Heart left ventricle (tissue), 16 donors: ENCODE measurements at regions not wholly inside any gene's neighbourhood (a gene's known extent, or its start where the extent isn't known, plus 50 kb on each side); places are given as distances from the start of the nearest gene placed in this dataset.

Experiments
- ATAC-seq, 4 donors: fragments of 200-7000 bp; cut with Tn5 transposase; one replicate each; pipeline ENCODE4 v1.9.1; 2020 to 2022; ENCODE audit warnings: moderate library complexity in 4 of 4, mild to moderate bottlenecking in 3 of 4, moderate number of reproducible peaks in 1 of 4
- DNase-seq, 5 donors: peaks; one replicate each; pipeline ENCODE4 v3.0.0-alpha.2; 2020
- H3K27ac ChIP-seq, 12 donors: fragments of 200-600 bp; sonication (generic) in 4 of 12; one replicate each; pipeline versions ENCODE4 v1.5.0 to v1.8.0; 2016 to 2022; ENCODE audit warnings: mild to moderate bottlenecking in 2 of 12
- H3K27me3 ChIP-seq, 9 donors: fragments of 200-600 bp; sonication (generic) in 2 of 9; one replicate each; pipeline versions ENCODE4 v1.5.1 to v1.8.0; 2016 to 2022; ENCODE audit warnings: mild to moderate bottlenecking in 3 of 9
- H3K36me3 ChIP-seq, 9 donors: fragments of 200-600 bp; sonication (generic) in 2 of 9; one replicate each; pipeline versions ENCODE4 v1.5.0 to v1.8.0; 2018 to 2022; ENCODE audit warnings: mild to moderate bottlenecking in 2 of 9
- H3K4me1 ChIP-seq, 12 donors: fragments of 200-600 bp; sonication (generic) in 4 of 12; one replicate each; pipeline versions ENCODE4 v1.5.0 to v1.8.0; 2016 to 2022; ENCODE audit warnings: mild to moderate bottlenecking in 3 of 12
- H3K4me3 ChIP-seq, 12 donors: fragments of 200-600 bp; sonication (generic) in 4 of 12; one replicate each; pipeline versions ENCODE4 v1.5.0 to v1.8.0; 2017 to 2022; ENCODE audit warnings: mild to moderate bottlenecking in 9 of 12, moderate library complexity in 4 of 12
- H3K9me3 ChIP-seq, 12 donors: fragments of 200-600 bp; sonication (generic) in 4 of 12; one replicate each; pipeline versions ENCODE4 v1.5.0 to v1.8.0; 2016 to 2022; ENCODE audit warnings: mild to moderate bottlenecking in 1 of 12
- POLR2A ChIP-seq, 2 donors: fragments of 450-650 bp; IDR thresholded peaks; one replicate each; pipeline ENCODE4 v1.6.1; 2017; ENCODE audit warnings: antibody characterized with exemption in 2 of 2, mild to moderate bottlenecking in 2 of 2, moderate library complexity in 2 of 2
- WGBS, 4 donors: extraction: QIAGEN DNeasy Blood & Tissue Kit in 2 of 4; methylation state at CpG; one replicate each; pipeline versions ENCODE4 v1.1.5 to v1.1.7; 2013 to 2018; 5-methylcytosine and 5-hydroxymethylcytosine counted together
- intact Hi-C, 10 donors: fragments of 100-400 bp; cut with DNase I; formaldehyde crosslinking; loops; one replicate each; pipeline versions ENCODE4 v1.11.1 to v1.14.2; 2022
- TF ChIP-seq, protein P1 (sequence below), 12 donors: fragments of 200-600 bp; sonication (generic) in 4 of 12; IDR thresholded peaks; one replicate each; pipeline versions ENCODE4 v1.5.0 to v1.8.0; 2018 to 2022; ENCODE audit warnings: antibody characterized with exemption in 12 of 12, mild to moderate bottlenecking in 5 of 12
- donor health status: ischemic (EF 13 %, LVEDD 7.1; RV severe dilation, severe dysfunction).
- donor health status: healthy with polysubstance abuse.
- donor health status: DM: no; HTN: yes; CAD: no.
- donor health status: DM: no; HTN: no; CAD: no.
- donor health status: ischemic (EF 25% LVEDD 6.9; RV normal size, moderate dysfunction).
- donor health status: ischemic (EF 25% LVEDD 5.7; RV mildly dilated, moderate dysfunction).
- donor health status: healthy.
- donor health status: DM: yes; HTN: yes; CAD: no.
- donor health status: ischemic (EF 35%, LVEDD 5.7; RV mildly dilated, moderate dysfunction).
- donor health status: nonischemic (EF 11% LVEDD 7.7; RV severe dilation, severe dysfunction).
- donor health status: DM: yes; HTN: yes; CAD: no.
- donor health status: PGD.
- donor health status: ischemic (EF 29% LVEDD 5.4; RV normal size, mild dysfunction).
- donor health status: nonischemic (EF 23%, LVEDD 6.1; RV moderate dilation, normal function).

DNA sequence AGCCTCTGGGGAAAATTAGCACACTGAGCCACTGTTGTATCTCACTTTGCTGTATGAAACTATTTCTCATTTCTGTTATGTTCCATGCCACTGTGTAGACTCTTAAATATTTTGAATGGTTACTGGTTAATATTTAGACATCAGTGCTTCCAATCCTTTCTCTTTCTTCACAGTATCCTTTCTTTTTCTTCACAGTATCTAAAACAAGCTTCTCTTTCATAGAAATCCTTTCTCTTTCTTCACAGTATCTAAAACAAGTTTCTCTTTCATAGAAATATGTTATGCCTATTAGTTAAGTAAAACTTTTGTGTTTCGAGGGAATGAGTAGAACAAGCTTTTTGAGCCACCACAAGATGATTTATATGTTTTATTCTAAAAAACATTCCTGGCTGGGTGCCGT is 326.8 kb upstream of the KLF12 start:
- H3K4me3 ChIP-seq = no peak overlapping the region
- H3K9me3 ChIP-seq = peaks cover 0 to 2% (median 0%) of the 10 kb centered on the region in 12 donors
- peaks cover 0 to 14% (median 5%) of the 10 kb centered on the region in 12 donors for H3K4me1 ChIP-seq
- no peaks in the 10 kb centered on the region for H3K36me3 ChIP-seq
- TF ChIP-seq, protein P1, sequence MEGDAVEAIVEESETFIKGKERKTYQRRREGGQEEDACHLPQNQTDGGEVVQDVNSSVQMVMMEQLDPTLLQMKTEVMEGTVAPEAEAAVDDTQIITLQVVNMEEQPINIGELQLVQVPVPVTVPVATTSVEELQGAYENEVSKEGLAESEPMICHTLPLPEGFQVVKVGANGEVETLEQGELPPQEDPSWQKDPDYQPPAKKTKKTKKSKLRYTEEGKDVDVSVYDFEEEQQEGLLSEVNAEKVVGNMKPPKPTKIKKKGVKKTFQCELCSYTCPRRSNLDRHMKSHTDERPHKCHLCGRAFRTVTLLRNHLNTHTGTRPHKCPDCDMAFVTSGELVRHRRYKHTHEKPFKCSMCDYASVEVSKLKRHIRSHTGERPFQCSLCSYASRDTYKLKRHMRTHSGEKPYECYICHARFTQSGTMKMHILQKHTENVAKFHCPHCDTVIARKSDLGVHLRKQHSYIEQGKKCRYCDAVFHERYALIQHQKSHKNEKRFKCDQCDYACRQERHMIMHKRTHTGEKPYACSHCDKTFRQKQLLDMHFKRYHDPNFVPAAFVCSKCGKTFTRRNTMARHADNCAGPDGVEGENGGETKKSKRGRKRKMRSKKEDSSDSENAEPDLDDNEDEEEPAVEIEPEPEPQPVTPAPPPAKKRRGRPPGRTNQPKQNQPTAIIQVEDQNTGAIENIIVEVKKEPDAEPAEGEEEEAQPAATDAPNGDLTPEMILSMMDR (IDR thresholded peaks at IDR 0.05) = no peak
- no peak for TF ChIP-seq POLR2A (IDR thresholded peaks at IDR 0.05)
- no peak for DNase-seq
- WGBS, 4 donors = 93 to 95% (median 94%) methylated on average over 2 of the region's 2 CpGs
- no peaks in the 10 kb centered on the region for H3K27me3 ChIP-seq
- no peak overlapping the region for H3K27ac ChIP-seq
- intact Hi-C loops = no loop called here
- ATAC-seq = no peak

DNA sequence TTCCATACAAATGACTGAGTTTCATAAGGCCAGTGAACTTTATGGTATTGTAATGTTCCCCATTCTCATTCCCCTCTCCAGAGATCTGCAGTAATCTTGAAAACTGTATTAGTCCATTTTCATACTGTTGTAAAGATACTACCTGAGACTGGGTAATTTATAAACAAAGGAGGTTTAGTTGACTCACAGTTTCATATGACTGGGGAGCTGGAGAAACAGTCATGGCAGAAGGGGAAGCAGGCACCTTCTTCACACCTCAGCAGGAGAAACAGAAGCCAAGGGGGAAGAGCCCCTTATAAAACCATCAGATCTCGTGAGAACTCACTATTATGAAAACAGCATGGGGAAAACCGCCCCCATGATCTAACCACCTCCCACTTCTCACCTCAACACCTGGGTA is 318.7 kb upstream of the KLF12 start:
- H3K9me3 ChIP-seq = peaks cover 0 to 7% (median 0%) of the 10 kb centered on the region in 12 donors
- WGBS, 4 donors = 77 to 85% (median 79%) methylated on average over 2 of the region's 2 CpGs
- H3K4me3 ChIP-seq = no peak overlapping the region
- H3K36me3 ChIP-seq = no peaks in the 10 kb centered on the region
- no peaks in the 10 kb centered on the region for H3K27me3 ChIP-seq
- ATAC-seq (no peak), DNase-seq (no peak)
- TF ChIP-seq POLR2A (IDR thresholded peaks at IDR 0.05) = no peak
- TF ChIP-seq, protein P1 (IDR thresholded peaks at IDR 0.05) = no peak
- intact Hi-C loops = no loop called here
- no peak overlapping the region for H3K27ac ChIP-seq
- peaks cover 0 to 5% (median 0%) of the 10 kb centered on the region in 12 donors for H3K4me1 ChIP-seq

DNA sequence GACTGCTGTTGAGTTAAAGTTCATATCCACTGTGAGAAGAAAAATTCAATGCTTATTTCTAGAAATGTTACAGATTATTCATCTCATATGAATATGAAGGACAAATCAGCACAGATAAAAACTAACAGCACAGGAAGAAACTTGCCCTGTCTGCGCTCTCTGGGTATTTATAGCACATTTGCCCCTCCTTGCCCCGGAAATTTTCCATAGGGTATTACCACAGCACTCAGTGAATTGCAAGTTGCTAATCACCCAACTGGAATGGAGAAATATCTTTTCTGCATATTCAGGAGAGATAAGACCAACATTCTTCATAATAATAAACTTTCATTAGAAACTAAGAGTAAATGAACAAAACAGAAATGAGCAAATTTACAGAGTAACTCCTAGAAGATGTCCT is 318.0 kb upstream of the KLF12 start:
- H3K27me3 ChIP-seq = no peaks in the 10 kb centered on the region
- no peak for TF ChIP-seq POLR2A (IDR thresholded peaks at IDR 0.05)
- TF ChIP-seq, protein P1 (IDR thresholded peaks at IDR 0.05) = no peak
- H3K9me3 ChIP-seq = peaks cover 0 to 7% (median 0%) of the 10 kb centered on the region in 12 donors
- H3K36me3 ChIP-seq = no peaks in the 10 kb centered on the region
- no peak for DNase-seq
- 27 to 37% (median 29%) methylated on average over 2 of the region's 2 CpGs for WGBS, 4 donors
- no peak overlapping the region for H3K4me3 ChIP-seq
- no peak for ATAC-seq
- peaks cover 0 to 5% (median 0%) of the 10 kb centered on the region in 12 donors for H3K4me1 ChIP-seq
- intact Hi-C loops = no loop called here
- no peak overlapping the region for H3K27ac ChIP-seq

DNA sequence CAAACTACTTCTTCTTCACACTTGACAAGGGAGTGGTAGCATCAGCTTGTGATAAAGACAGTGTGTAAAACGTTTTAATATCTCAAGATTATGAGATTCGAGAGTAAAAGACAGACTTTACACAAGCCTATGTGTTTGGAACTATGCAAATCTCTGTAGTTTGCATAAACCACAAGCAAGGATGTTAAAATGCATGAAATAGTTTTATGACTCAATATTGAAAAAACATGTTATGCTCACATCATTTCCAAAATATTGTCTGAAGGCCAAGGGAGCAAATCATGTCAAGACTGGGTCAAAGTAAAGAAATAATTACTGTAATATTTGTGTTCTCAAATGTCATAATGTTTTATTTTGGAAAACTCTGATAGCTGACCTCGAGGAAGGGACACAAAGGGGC is 316.8 kb upstream of the KLF12 start:
- no peak for TF ChIP-seq POLR2A (IDR thresholded peaks at IDR 0.05)
- TF ChIP-seq, protein P1 (IDR thresholded peaks at IDR 0.05) = no peak
- Histone ChIP-seq H3K27me3 (no peaks in the 10 kb centered on the region), H3K4me1 (peaks cover 0 to 5% (median 0%) of the 10 kb centered on the region in 12 donors), H3K36me3 (no peaks in the 10 kb centered on the region), H3K9me3 (peaks cover 0 to 7% (median 0%) of the 10 kb centered on the region in 12 donors), H3K27ac (no peak overlapping the region), H3K4me3 (no peak overlapping the region)
- WGBS, 4 donors = 52 to 61% (median 58%) methylated on average over 3 of the region's 3 CpGs
- no peak for DNase-seq
- intact Hi-C loops = no loop called here
- no peak for ATAC-seq
